Superior temporal gyrus (tissue), 1 donor: ENCODE measurements at regions not wholly inside any gene's neighbourhood (a gene's known extent, or its start where the extent isn't known, plus 50 kb on each side); places are given as distances from the start of the nearest gene placed in this dataset.

Source experiments
- DNase-seq: peaks from one replicate; pipeline ENCODE4 v3.0.0-alpha.2; 2016; ENCODE audit errors: extremely low spot score

DNA sequence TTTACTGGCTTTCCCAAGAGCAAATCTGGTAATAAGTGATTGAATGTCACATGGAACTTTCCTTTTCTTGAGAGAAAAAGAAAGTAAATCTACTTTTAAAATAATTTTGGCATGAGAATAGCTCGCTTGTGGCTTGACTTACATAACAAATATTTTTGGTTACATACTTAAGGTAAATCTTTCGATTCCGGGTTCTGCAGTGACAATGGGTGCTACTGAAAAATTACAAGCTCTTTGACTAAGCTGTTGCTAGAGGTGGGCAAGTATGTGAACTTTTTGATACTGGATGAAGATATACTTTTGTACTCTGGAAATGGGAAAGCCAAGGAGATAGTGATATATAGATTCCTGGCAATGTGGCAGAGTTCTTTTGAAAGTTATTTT, 51.9 kb upstream of the OTOL1 start:
- DNase-seq, result peak; percentile 29

GRCh38 chr3:161443921-161444693, 52.5 kb upstream of the OTOL1 start:
- no peak for DNase-seq

DNA sequence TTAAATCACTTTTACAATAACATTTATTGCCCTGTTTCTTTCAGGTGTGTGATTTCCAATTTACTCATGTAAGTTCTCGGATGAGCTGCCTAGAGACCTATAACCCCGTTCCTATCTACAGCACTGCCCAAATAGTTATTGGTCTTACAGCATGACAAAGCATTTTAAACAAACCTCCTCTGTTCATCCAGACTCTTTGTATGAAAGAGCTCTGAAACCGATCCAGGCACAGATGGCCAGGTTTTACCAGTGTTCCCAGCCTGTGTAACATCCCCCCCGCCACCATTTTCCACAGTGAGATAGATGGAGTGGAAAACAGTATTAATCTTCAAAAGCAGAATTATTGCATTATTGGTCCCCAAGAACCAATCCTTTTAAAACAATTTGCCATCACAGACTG, 59.0 kb upstream of the SPTSSB start:
- no peak for DNase-seq

- DNase-seq, result no peak
Measured at GRCh38 chr3:161427347-161427746, 56.0 kb upstream of the SPTSSB start.

DNA sequence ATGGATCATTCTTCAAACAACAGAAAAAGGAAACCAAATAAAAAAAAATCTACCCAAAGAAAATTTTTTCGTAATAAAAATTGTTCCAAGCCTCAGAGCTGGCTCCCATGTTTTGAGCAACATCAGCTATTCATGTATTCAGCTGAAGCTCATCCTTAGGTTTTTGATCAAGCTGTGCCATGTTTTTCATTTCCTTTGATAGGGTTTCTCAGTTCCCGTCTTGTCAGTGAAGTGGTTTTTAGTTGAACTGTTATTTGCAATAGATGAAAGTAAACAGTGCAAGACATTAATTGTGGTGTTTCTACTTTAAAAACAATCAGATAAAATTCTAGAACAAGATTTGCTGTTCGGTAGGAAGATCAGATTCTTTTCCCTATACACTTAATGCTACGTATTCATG, 55.4 kb upstream of the SPTSSB start:
- DNase-seq, result no peak

- DNase-seq, result peak; percentile 92
Measured at GRCh38 chr3:161423911-161424522, 52.7 kb upstream of the SPTSSB start.

GRCh38 chr3:161422171-161422700, 50.9 kb upstream of the SPTSSB start:
- no peak for DNase-seq
